Right renal cortex interstitium (tissue), 3 donors: ENCODE measurements at regions not wholly inside any gene's neighbourhood (a gene's known extent, or its start where the extent isn't known, plus 50 kb on each side); places are given as distances from the start of the nearest gene placed in this dataset.
"Not testable (repeated sequence)": the region's sequence is repeated elsewhere in the genome, so short reads cannot be mapped to it uniquely, and the experiment has no call there.

ENCODE experiments used
- DNase-seq, 3 donors: peaks; one replicate each; pipeline ENCODE4 v3.0.0-alpha.2; 2013; ENCODE audit warnings: low read depth in 3 of 3, low spot score in 2 of 3

GRCh38 chr17:72464221-72464620 is 343.4 kb downstream of the SOX9 start:
- not testable (repeated sequence) for DNase-seq

GRCh38 chr17:72465191-72466024 is 344.6 kb downstream of the SOX9 start:
- DNase-seq: no peak

- DNase-seq: no peak
Observed at GRCh38 chr17:72466199-72466598, 345.4 kb downstream of the SOX9 start.

- DNase-seq: no peak
Observed at GRCh38 chr17:72466606-72467005, 345.8 kb downstream of the SOX9 start.

GRCh38 chr17:72467841-72468653 is 347.2 kb downstream of the SOX9 start:
- DNase-seq: no peak

GRCh38 chr17:72468841-72469240 is 348.0 kb downstream of the SOX9 start:
- DNase-seq: no peak

GRCh38 chr17:72470121-72470705 is 349.4 kb downstream of the SOX9 start:
- DNase-seq: no peak

GRCh38 chr17:72470734-72471133 is 349.9 kb downstream of the SOX9 start:
- no peak for DNase-seq

- no peak for DNase-seq
Observed at GRCh38 chr17:72471296-72471695, 350.5 kb downstream of the SOX9 start.

- DNase-seq: no peak
Observed at GRCh38 chr17:72472106-72472505, 351.3 kb downstream of the SOX9 start.

- DNase-seq: not testable (repeated sequence)
Observed at GRCh38 chr17:72472853-72473390, 352.1 kb downstream of the SOX9 start.

- no peak for DNase-seq
Observed at GRCh38 chr17:72474243-72474642, 353.4 kb downstream of the SOX9 start.

- no peak for DNase-seq
Observed at GRCh38 chr17:72474719-72475477, 354.1 kb downstream of the SOX9 start.

GRCh38 chr17:72476134-72476533 is 355.3 kb downstream of the SOX9 start:
- no peak for DNase-seq

- no peak for DNase-seq
Observed at GRCh38 chr17:72476575-72476986, 355.8 kb downstream of the SOX9 start.

GRCh38 chr17:72477491-72477890 is 356.7 kb downstream of the SOX9 start:
- no peak for DNase-seq

GRCh38 chr17:72479113-72479512 is 358.3 kb downstream of the SOX9 start:
- DNase-seq: no peak

GRCh38 chr17:72481572-72481971 is 360.8 kb downstream of the SOX9 start:
- no peak for DNase-seq

- no peak for DNase-seq
Observed at GRCh38 chr17:72485596-72485995, 364.8 kb downstream of the SOX9 start.

- no peak for DNase-seq
Observed at GRCh38 chr17:72486806-72487205, 366.0 kb downstream of the SOX9 start.
